Dermis blood vessel endothelial cell (primary cell): ENCODE measurements at regions not wholly inside any gene's neighbourhood (a gene's known extent, or its start where the extent isn't known, plus 50 kb on each side); places are given as distances from the start of the nearest gene placed in this dataset.

Experiments
- DNase-seq: peaks from one replicate; pipeline ENCODE4 v3.0.0; 2010

DNA sequence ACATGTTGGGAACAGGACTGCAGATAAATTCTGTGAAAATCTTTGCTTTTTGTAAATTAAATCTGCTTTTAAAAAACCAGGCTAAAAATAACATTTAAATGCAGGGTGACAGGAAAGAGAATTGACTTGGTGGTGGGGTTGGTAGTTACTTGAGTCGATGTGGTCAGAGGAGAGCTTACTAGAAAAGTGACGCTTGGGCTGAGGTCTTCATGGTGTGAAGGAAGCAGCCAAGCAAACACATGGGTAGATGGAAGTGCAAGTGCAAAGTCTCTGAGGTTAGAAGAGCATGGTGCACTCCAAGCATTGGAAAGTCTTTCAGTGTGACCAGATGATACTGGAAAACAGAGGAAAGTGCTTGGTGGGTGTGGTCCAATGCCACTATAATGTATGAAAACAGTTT is 86.4 kb upstream of the THBS1 start:
- no peak for DNase-seq

- DNase-seq: no peak
Observed at GRCh38 chr15:39495871-39496840, 84.7 kb upstream of the THBS1 start.

DNA sequence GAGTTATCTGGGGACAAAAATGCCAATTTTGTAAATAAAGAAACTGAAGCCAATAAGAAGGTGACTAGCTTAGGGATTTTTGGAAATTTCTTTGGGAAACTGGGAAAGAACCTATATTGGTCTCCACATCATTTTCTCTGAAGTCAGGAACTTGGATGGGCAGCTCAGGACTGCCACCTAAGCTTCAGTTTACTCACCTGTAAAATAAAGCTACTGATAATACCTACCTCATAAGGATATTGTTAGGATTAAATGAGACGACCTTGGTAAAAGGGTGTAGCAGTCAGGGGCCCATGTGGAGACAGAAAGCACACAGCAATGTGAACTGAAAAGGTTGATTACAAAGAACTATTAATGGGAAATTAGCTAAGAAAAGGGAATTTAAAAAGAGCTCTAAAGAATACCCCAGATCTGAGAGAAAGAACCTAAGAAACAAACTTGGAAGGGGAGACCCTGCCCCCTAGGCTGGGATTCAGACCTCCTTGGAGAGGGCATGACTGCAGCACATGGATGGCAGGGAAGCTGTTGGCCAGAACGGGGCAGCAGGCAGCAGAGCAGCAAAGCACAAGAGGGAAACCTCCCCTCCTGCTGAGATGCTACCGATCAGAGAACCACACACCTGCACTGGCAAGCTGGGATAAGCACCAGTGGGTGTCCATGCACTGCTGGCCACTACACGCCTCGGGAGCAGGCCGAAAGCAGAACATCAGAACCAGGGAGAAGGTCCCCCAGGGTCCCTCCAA is 83.7 kb upstream of the THBS1 start:
- no peak for DNase-seq

DNA sequence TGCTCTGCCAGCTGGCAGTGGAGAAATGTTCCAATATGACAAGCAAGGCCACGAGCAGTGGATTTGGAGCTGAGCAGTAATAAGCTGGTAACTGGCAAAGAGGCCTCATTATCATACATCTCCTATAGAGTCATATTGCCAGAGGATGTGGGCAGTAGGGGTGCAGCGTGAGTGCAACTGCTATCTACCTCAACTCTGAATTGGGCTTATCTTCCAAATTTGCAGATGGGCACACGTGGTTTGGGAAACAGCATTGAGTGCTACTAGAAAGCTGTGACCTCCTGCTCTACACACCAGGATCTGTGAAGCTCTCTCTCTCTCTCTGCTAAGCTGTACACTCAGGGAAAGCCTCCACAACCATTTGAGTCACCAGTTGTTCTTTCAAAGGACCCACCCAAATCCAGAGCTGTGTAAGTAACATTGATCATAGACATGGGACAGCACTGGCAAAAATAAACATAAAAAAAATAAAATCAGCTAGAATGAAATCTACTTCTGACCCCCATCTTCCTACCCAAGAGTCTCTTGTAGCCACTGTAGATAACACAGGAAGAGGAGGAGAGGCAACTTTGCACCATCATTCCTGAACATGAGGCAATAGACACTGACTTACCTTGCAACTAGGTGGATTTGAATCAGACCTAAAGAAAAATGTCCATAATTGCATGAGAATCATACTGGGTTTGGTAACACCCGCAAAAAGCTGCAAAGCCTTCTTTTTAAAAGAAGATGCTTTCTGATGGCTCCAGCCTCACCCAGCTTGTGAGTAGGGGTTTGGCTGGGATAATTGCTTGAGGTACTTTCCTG is 82.9 kb upstream of the THBS1 start:
- DNase-seq: no peak

GRCh38 chr15:39498629-39499028 is 82.2 kb upstream of the THBS1 start:
- no peak for DNase-seq

DNA sequence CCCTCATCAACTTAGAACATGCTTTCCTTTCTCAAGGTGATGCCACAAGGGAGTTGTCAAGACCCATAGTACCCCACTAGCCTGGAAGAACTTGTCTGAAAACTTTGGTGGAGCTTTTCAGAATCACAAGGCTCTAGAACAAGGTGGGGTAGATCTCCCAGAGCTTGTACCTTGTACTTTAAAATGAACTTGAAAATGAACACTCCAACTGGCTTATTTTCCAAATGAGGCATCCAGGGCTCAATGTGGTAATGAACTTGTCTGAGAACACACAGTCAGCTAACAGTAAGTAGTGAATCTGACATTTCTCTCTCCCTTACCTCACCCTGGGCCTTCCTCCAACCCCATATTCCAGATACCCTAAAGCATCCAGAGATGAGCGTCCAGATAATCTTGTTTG is 81.8 kb upstream of the THBS1 start:
- no peak for DNase-seq

- DNase-seq: no peak
Observed at GRCh38 chr15:39499681-39500080, 81.2 kb upstream of the THBS1 start.

DNA sequence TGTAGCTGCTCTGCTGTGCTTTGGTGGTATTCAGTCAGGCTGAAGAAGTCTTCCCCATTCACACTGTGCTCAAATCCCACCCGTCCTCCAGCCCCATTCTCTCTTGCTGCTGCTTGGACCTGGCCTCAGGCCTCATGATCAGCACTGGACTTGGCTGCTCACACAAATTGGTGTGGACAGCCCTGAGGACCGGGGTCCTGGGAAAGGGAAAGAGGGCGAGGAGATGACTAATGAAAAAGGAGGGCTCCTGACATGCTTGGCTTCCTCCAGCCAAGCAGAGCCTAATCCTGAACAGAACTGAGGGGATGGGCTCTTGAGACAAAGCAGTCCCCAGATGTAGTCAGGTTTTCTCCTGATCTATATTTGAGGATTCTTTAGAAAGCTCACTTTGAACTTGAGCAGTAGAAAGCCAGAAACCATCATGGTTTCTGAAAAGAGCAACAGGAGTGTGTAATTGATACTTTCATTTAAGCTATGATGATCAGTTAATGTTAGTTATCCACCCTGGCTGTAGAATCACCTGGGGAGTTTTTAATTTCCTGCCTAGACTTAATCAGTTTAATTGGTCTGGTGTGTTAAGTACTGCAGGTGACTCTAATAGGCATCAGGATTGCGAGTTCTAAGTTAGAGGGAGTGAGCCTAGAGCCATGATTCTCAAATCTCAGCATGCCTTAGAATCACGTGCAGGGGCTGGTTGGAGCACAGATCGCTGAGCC is 79.4 kb upstream of the THBS1 start:
- peak; percentile 25 for DNase-seq

DNA sequence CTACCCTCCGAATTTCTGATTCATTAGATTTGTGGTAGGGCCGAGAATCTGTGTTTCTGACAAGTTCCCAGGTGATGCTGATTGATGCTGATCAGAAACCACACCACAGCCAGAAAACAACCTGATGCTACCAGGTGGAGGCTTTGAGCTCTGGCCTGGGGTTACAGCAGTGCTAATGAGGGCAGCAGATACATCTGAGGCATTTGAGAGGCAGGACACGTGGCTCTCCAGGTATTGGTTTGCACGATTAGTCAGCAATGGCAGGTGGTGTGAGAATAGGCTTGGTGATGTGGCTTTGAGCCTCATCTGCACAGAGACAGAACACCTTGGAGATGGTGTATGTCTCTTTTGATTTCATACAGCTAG is 78.8 kb upstream of the THBS1 start:
- no peak for DNase-seq

DNA sequence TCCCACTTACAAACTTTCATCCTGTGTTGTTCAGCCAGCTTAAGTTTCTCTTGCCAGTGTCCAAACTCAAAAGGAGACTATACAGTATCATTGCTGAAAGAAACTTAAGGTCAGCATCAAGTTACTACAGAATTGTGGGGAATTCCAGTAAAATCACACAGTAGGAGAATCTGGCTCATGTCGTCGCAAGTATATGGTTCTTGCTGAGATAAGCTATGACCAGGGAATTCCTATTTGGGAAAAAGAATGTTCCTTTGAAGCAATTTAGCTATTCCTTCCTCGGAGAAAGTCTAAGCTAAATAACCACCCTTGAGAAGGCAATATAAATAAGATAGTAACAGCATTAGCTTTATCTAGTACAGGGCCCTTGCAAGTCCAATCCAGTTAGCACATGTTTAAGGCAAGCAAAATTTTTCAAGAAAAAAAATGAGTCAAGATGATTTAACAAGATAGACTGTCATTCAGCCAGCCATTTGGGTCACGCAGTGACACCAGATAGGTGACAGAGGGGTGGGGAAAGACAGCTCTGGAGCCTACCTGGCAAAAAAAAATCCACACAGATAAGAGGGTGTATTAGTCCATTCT is 78.2 kb upstream of the THBS1 start:
- no peak for DNase-seq

DNA sequence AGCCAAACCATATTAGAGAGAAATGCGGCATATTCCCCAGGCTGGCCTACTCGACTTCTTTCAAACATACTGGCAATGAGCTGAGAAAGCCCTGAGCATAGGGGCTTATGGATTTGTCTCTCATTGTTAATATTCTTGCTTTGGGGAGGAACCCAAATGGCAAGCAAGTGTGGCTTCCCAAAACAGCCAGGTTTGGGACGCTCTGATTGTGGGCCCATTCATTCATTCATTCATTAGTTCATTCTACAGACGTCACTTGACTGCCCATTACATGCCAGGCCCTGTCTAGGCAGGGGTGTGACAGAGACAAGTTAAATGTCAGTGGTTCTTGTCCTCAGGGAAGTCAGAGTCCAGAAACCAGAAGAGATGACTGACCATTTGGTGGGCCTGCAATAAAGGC is 77.4 kb upstream of the THBS1 start:
- no peak for DNase-seq

DNA sequence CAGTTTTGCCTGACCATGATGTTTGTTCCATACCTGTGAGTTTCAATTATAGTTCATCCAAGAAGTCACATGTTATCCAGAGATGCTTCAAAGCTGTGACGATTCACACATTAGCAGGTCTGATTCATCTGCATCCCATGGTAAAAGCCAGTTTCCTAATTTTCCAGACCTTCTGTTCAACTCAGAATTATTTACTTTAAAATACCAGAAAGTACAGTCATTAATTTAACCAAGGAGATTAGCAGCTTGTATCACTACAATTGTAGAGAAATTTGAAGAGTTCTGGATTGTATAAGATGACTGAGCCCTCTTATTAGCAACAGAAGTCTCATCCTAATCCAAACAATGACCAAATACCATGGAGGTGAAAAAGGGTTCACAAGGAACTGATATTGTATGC is 76.1 kb upstream of the THBS1 start:
- no peak for DNase-seq

- DNase-seq: no peak
Observed at GRCh38 chr15:39506146-39506545, 74.7 kb upstream of the THBS1 start.

DNA sequence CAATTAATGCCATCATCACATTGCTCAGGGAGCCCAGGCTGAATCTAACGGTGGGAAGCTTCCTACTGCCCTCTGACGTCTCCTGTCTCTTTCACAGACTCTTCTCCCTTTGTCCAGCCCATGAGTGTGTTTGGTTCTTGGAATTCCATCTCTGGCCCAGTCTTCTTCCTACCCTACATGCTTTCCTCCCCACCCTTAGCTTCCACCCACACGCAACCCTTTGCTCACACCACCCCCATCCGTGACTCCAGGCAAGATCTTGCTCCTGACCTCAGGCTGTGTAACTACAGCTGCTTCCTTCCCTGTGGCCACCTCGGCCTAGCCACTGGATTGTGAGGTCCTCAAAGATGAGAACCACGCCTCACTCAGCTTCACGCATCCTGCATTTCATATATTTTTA is 72.3 kb upstream of the THBS1 start:
- no peak for DNase-seq

DNA sequence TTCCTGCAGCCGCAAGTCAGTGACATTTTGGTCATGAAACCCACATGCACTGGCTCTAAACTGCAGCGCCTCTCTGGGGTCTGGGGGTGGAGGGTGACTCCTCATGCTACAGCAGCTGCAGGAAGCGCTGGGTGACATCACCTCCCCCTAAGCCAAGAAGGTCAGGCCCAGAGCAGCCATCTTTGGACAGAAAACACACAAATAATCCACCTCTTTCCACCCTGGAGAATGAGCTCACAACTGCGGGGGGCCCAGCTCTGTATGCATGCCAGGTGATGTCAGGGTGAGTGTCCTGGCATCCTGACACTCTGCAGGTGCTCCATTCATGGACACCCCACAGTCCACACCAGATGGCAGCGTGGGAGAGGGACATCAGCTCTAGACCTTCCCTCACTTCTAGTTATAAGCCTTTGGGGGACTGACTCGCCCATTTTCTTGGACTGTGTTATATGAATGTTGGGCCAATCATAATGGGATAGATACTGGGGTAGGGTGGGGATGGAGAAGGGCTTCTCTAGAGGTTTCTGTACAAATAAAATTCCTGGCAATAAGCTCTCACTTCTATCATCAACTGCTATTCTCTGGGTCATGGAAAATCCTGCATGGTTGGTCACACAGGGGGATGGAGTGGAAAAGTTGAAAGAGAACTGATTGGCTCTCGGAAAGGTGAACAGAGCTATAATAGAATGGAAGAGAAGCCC is 70.7 kb upstream of the THBS1 start:
- peak; percentile 12 for DNase-seq

DNA sequence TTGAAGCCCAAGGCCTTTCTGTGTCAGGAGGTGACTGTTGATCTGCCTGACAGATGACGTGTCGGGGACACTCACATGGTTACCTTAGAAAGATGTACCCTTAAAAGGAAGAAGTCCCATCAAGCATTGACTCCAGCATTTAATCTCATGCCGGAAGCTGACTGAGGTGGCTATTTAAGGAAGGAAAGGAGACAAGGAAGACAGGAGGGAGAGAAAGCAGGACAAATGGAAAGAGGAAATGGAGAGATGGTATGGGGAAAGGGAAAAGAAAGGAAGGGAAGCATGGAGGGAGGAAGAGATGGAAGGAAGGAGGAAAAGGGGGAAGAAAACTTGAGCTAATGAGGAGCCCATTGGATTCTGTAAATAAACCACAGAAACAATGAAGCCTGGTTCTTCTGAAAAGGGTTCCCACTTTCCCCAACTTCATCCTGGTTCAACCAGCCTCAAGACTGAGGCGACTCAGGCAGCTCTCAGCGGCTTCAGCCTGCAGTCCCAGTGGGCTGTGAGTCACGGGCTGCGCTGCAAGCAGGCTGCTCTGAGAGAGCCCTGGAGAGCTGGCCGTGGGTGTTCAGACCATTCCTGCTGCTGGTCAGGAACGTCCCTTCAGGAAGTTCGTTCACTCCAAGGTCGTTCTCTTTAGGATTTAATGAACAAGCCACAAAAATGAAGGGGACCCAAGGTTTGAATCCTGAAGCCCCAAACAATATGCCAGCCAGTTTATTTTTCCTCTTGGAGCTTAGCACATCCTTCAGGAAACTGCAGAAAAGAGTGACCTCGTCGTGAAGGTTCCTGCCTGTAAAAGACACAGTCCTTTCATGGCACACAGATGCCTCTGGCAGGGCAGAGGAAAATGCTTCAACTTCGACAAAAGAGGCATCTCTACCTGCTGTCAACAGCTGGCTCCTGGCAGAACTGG is 69.6 kb upstream of the THBS1 start:
- DNase-seq: peak; percentile 87

GRCh38 chr15:39511916-39512260 is 69.0 kb upstream of the THBS1 start:
- peak; percentile 49 for DNase-seq

- DNase-seq: no peak
Observed at GRCh38 chr15:39512643-39513042, 68.2 kb upstream of the THBS1 start.

DNA sequence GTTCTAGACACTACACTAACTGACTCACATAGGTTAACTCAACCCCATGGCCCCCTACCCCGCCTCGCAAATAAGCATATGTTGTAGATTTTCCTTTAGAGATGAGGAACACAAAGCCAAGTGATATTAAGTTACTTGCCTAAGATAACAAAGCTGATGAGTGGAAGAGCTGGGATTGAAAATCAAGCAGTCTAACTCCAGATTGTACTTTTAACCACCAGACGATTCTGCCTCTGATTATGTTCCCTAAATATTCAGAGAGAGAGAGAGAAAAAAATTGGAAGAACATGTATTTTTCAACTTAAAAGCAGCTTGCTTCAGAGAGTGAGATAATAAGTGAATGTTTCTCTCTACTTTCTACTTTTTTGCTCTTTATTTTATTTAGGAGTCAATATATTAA is 66.9 kb upstream of the THBS1 start:
- no peak for DNase-seq

DNA sequence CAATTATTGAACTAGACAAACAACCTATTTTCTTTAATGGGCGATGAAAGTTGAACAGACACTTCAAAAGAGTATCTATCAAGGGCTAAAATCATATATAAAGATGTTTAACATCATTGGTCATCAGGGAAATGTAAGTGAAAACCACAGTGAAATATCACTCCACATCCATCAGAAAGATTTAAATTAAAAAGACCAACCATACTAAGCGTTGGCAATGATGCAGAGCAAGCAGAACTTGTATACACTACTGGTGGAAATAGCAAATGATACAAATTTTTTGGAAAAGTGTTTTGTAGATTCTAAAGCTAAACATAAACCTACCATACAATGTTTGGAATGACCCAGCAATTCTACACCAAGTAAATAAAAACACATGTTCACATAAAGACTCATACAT is 65.9 kb upstream of the THBS1 start:
- no peak for DNase-seq

GRCh38 chr15:39515765-39516164 is 65.1 kb upstream of the THBS1 start:
- DNase-seq: no peak
